IMR-90 (cell line): ENCODE measurements at regions not wholly inside any gene's neighbourhood (a gene's known extent, or its start where the extent isn't known, plus 50 kb on each side); places are given as distances from the start of the nearest gene placed in this dataset.
A peak's percentile ranks its signal among the peaks of the same experiment; 100 is the strongest.

ENCODE experiments used
- ATAC-seq: fragments of 200-7000 bp; cut with Tn5 transposase; 2 replicates; pipeline ENCODE4 v1.9.1; 2020; ENCODE audit warnings: low read depth, mild to moderate bottlenecking, moderate library complexity
- BruUV-seq: library from RNA; stranded (reverse); fragments of 400-500 nt; replicated peaks from 2 replicates; lab custom pipeline; 2021; lab: Mats Ljungman, UMichigan
- CTCF ChIA-PET: fragments of 300-600 bp; formaldehyde crosslinking; extraction: SDS; loops from one replicate; lab custom pipeline; 2021; ENCODE audit warnings: antibody characterized with exemption; lab: Yijun Ruan, JAX
- POLR2A ChIA-PET: fragments of 300-600 bp; sonication (Branson Sonifier 250); formaldehyde crosslinking; loops from one replicate; lab custom pipeline; 2022; ENCODE audit warnings: antibody characterized with exemption; ENCODE audit not compliant: unreplicated experiment; lab: Charles Lee
- DNase-seq: peaks from one replicate; pipeline ENCODE4 v3.0.0; 2013
- H2AFZ ChIP-seq: replicated peaks from 2 replicates; pipeline ENCODE3; 2013; ENCODE audit warnings: low read length, mild to moderate bottlenecking; ENCODE audit not compliant: poor library complexity
- H2AK5ac ChIP-seq: 2 replicates; pipeline ENCODE4 v1.6.1; 2013; ENCODE audit warnings: low read depth, low read length, inconsistent platforms
- H2AK9ac ChIP-seq: replicated peaks from 2 replicates; pipeline ENCODE3; 2013; ENCODE audit warnings: mild to moderate bottlenecking, low read depth, low read length, moderate library complexity; ENCODE audit not compliant: poor library complexity
- H2BK120ac ChIP-seq: 2 replicates; pipeline ENCODE4 v1.6.1; 2013; ENCODE audit warnings: low read depth, low read length, inconsistent platforms
- H2BK15ac ChIP-seq: 3 replicates; pipeline ENCODE4 v1.6.1; 2013; ENCODE audit warnings: low read depth, low read length, inconsistent platforms
- H2BK20ac ChIP-seq: 2 replicates; pipeline ENCODE4 v1.6.1; 2013; ENCODE audit warnings: low read depth, mild to moderate bottlenecking, inconsistent platforms, low read length, moderate library complexity
- H2BK5ac ChIP-seq: 2 replicates; pipeline ENCODE4 v1.6.1; 2013; ENCODE audit warnings: mild to moderate bottlenecking, low read depth, low read length, inconsistent platforms; ENCODE audit not compliant: poor library complexity, severe bottlenecking
- H3K14ac ChIP-seq: replicated peaks from 2 replicates; pipeline ENCODE4 v1.6.1; 2013; ENCODE audit warnings: low read depth, low read length, inconsistent platforms
- H3K18ac ChIP-seq: 2 replicates; pipeline ENCODE4 v1.6.1; 2013; ENCODE audit warnings: low read depth, low read length, control low read depth
- H3K23ac ChIP-seq: 2 replicates; pipeline ENCODE4 v1.6.1; 2013; ENCODE audit warnings: low read depth, low read length, inconsistent platforms
- H3K27ac ChIP-seq: 2 replicates; pipeline ENCODE4 v1.5.1; 2013; ENCODE audit warnings: mild to moderate bottlenecking, control low read depth, low read length; ENCODE audit not compliant: insufficient read depth
- H3K27me3 ChIP-seq: 2 replicates; pipeline ENCODE4 v1.6.1; 2013; ENCODE audit warnings: low read length; ENCODE audit not compliant: control insufficient read depth, insufficient read depth
- H3K36me3 ChIP-seq: 2 replicates; pipeline ENCODE4 v1.6.1; 2013; ENCODE audit warnings: low read length, mixed read lengths; ENCODE audit not compliant: control insufficient read depth, insufficient read depth
- H3K4ac ChIP-seq: 2 replicates; pipeline ENCODE4 v1.6.1; 2013; ENCODE audit warnings: low read depth, low read length, inconsistent platforms
- H3K4me1 ChIP-seq: 2 replicates; pipeline ENCODE4 v1.6.1; 2013; ENCODE audit warnings: low read length, mixed read lengths; ENCODE audit not compliant: control insufficient read depth, insufficient read depth
- H3K4me2 ChIP-seq: 2 replicates; pipeline ENCODE4 v1.6.1; 2013; ENCODE audit warnings: low read depth, mild to moderate bottlenecking, control low read depth, low read length, moderate library complexity
- H3K4me3 ChIP-seq: 2 replicates; pipeline ENCODE4 v1.5.1; 2013; ENCODE audit warnings: low read depth, mild to moderate bottlenecking, control low read depth, low read length, moderate library complexity; ENCODE audit not compliant: insufficient read depth
- H3K56ac ChIP-seq: 2 replicates; pipeline ENCODE4 v1.6.1; 2013; ENCODE audit warnings: low read length, inconsistent platforms; ENCODE audit not compliant: insufficient read depth; ENCODE audit errors: extremely low read depth
- H3K79me1 ChIP-seq, 2 experiments: 2 replicates each; pipeline ENCODE4 v1.6.1; 2013; ENCODE audit warnings: low read length in 2 of 2, inconsistent platforms in 1 of 2, low read depth in 1 of 2
- H3K9ac ChIP-seq: 2 replicates; pipeline ENCODE4 v1.6.1; 2013; ENCODE audit warnings: low read depth, low read length, control low read depth
- H3K9me1 ChIP-seq: 2 replicates; pipeline ENCODE4 v1.6.1; 2013; ENCODE audit warnings: low read length, inconsistent platforms; ENCODE audit not compliant: insufficient read depth
- H3K9me3 ChIP-seq: 2 replicates; pipeline ENCODE4 v1.6.1; 2013; ENCODE audit warnings: low read length; ENCODE audit not compliant: control insufficient read depth, insufficient read depth
- H4K20me1 ChIP-seq: 2 replicates; pipeline ENCODE4 v1.6.1; 2013; ENCODE audit warnings: low read length, inconsistent platforms; ENCODE audit not compliant: insufficient read depth
- H4K5ac ChIP-seq: 2 replicates; pipeline ENCODE4 v1.6.1; 2013; ENCODE audit warnings: mild to moderate bottlenecking, low read depth, low read length, control low read depth
- H4K8ac ChIP-seq, 2 experiments: 2 replicates each; pipeline ENCODE4 v1.6.1; 2013; ENCODE audit warnings: low read depth in 2 of 2, low read length in 2 of 2, control low read depth in 1 of 2, inconsistent platforms in 1 of 2
- H4K91ac ChIP-seq: 2 replicates; pipeline ENCODE4 v1.6.1; 2013; ENCODE audit warnings: low read depth, low read length, inconsistent platforms; ENCODE audit not compliant: insufficient read depth
- BHLHE40 ChIP-seq: fragments of 150-350 bp; IDR thresholded peaks from 2 replicates; pipeline ENCODE4 v1.6.1; 2016; ENCODE audit warnings: mild to moderate bottlenecking, low read depth, low read length
- CEBPB ChIP-seq: IDR thresholded peaks from 2 replicates; pipeline ENCODE4 v1.6.1; 2012; ENCODE audit warnings: low read depth, low read length, improper control_type of control experiment
- CHD1 ChIP-seq: IDR thresholded peaks from 2 replicates; pipeline ENCODE4 v1.6.1; 2012; ENCODE audit warnings: low read depth, low read length, improper control_type of control experiment
- FOS ChIP-seq: fragments of 150-350 bp; IDR thresholded peaks from 2 replicates; pipeline ENCODE4 v1.6.1; 2016; ENCODE audit warnings: low read depth, low read length
- MAFK ChIP-seq: IDR thresholded peaks from 2 replicates; pipeline ENCODE4 v1.6.1; 2012; ENCODE audit warnings: low read depth, low read length, improper control_type of control experiment
- MAZ ChIP-seq: IDR thresholded peaks from 2 replicates; pipeline ENCODE4 v1.6.1; 2012; ENCODE audit warnings: low read depth, mild to moderate bottlenecking, low read length, improper control_type of control experiment, moderate library complexity, borderline replicate concordance
- MXI1 ChIP-seq: IDR thresholded peaks from 2 replicates; pipeline ENCODE4 v1.6.1; 2012; ENCODE audit warnings: low read depth, mild to moderate bottlenecking, low read length, moderate library complexity, borderline replicate concordance
- NFE2L2 ChIP-seq: fragments of 150-350 bp; IDR thresholded peaks from 2 replicates; pipeline ENCODE4 v1.6.1; 2016; ENCODE audit warnings: low read depth, mild to moderate bottlenecking, low read length
- POLR2A ChIP-seq: IDR thresholded peaks from 2 replicates; pipeline ENCODE4 v1.6.1; 2012; ENCODE audit warnings: mild to moderate bottlenecking, low read depth, low read length
- RAD21 ChIP-seq: IDR thresholded peaks from 2 replicates; pipeline ENCODE4 v1.6.1; 2012; ENCODE audit warnings: low read length, improper control_type of control experiment
- RCOR1 ChIP-seq: IDR thresholded peaks from 2 replicates; pipeline ENCODE4 v1.6.1; 2012; ENCODE audit warnings: mild to moderate bottlenecking, low read length, improper control_type of control experiment; ENCODE audit not compliant: insufficient replicate concordance
- RFX5 ChIP-seq: IDR thresholded peaks from 2 replicates; pipeline ENCODE4 v1.8.0; 2012; ENCODE audit warnings: low read depth, mild to moderate bottlenecking, low read length, moderate library complexity
- SMC3 ChIP-seq: fragments of 150-350 bp; IDR thresholded peaks from 2 replicates; pipeline ENCODE4 v1.6.1; 2016; ENCODE audit warnings: low read depth, mild to moderate bottlenecking, antibody characterized with exemption, low read length, moderate library complexity
- WGBS, 2 experiments: methylation state at CpG; one replicate each; pipeline versions ENCODE4 v1.1.5 to v1.1.7; 2013; ENCODE audit warnings: missing lambda C conversion rate in 2 of 2; ENCODE audit not compliant: insufficient read length in 1 of 2; ENCODE audit errors: extremely low coverage in 2 of 2; 5-methylcytosine and 5-hydroxymethylcytosine counted together
- dilution Hi-C: fragments of 300-500 bp; cut with HindIII; formaldehyde crosslinking; loops from one replicate; pipeline ENCODE4 v1.14.3; 2018; ENCODE audit warnings: low sequenced_read_pairs; ENCODE audit not compliant: unreplicated experiment
- in situ Hi-C: fragments of 300-500 bp; cut with MboI; formaldehyde crosslinking; loops from 3 replicates; pipeline ENCODE4 v1.14.3; 2019; ENCODE audit warnings: low sequenced_read_pairs, inconsistent platforms, mixed read lengths
- intact Hi-C: fragments of 100-400 bp; cut with micrococcal nuclease; formaldehyde crosslinking; loops from 2 replicates; pipeline ENCODE4 v1.10.0; 2022
- TF ChIP-seq, protein P1 (sequence below): fragments of 150-350 bp; IDR thresholded peaks from 2 replicates; pipeline ENCODE4 v1.6.1; 2016; ENCODE audit warnings: low read depth, mild to moderate bottlenecking, low read length, moderate library complexity, borderline replicate concordance
- TF ChIP-seq, protein P2 (sequence below): fragments of 150-350 bp; IDR thresholded peaks from 2 replicates; pipeline ENCODE4 v1.6.1; 2017; ENCODE audit warnings: mild to moderate bottlenecking, antibody characterized with exemption, low read length, low read depth

DNA sequence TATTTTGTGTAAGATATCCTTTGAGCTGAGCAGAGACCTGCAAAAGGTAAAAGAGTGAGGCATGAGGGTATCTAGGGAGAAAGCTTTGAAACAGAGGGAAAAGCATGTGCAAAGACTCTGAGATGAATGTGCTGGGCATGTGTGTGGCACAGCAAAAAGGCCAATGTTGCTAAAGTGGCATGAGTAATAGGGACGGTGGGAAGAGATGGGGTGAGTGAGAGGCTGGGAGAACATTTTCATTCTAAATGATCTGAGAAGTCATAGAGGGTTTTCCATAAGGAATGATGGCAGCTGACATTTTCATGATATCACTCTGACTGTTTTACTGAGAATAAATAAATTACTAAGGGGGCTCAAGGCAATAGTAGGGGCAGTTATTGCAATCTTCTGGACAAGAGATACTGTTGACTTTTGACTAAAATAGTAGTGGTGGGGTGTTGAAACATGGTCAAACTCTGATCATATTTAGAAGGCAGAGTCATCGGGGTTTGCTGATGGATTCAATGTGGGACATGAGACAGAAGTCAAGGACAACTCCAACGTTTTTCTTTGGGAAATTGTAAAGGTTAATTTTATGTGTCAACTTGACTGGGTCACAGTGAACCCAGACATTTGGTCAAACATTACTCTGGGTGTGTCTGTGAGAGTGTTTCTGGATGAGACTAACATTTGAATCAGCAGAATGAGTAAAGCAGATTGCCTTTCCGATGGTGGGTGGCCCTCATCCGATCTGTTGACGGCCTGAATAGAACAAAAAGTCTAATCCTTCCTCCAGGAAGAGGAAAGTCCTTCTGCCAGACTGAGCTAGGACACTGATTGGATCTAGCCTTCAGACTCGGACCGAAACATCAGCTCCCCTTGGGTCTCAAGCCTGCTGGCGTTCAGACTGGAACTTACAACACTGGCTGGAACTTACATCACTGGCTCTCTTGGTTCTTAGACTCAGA, 193.9 kb upstream of the PLXNC1 start:
- ChIA-PET POLR2A (no interaction called here), CTCF (no interaction called here)
- Histone ChIP-seq H4K5ac (peak overlapping the region; percentile 77), H2BK5ac (peak overlapping the region; percentile 86), H4K8ac (peak overlapping the region; percentile 63 to 80), H3K9ac (0 out of 2 replicates have a peak overlapping the region, but pooled peaks have one; percentile 1), H3K4me3 (no peak overlapping the region), H2BK15ac (peak overlapping the region; percentile 85), H3K36me3 (no peaks in the 10 kb centered on the region), H4K91ac (peak overlapping the region; percentile 61; the same call in 1 of the 2 replicates), H3K4me2 (peak overlapping the region; percentile 48; the same call in 1 of the 2 replicates), H2BK120ac (peak overlapping the region; percentile 91), H3K27me3 (no peaks in the 10 kb centered on the region), H3K4me1 (peaks cover 6% of the 10 kb centered on the region; the same call in 1 of the 2 replicates), H3K4ac (peak overlapping the region; percentile 85; the same call in 1 of the 2 replicates), H2BK20ac (peak overlapping the region; percentile 82; the same call in 1 of the 2 replicates), H2AK5ac (peak overlapping the region; percentile 80), H3K9me1 (peaks cover 5% of the 10 kb centered on the region), H3K14ac (peak overlapping the region; percentile 91), H3K27ac (peak overlapping the region; percentile 18; the same call in 1 of the 2 replicates), H3K79me1 (no peaks in the 10 kb centered on the region), H4K20me1 (no peaks in the 10 kb centered on the region), H3K23ac (peak overlapping the region; percentile 66), H2AK9ac (no peak overlapping the region), H3K9me3 (no peaks in the 10 kb centered on the region; the same call in 1 of the 2 replicates), H3K18ac (peak overlapping the region; percentile 87; the same call in 1 of the 2 replicates), H2AFZ (peak overlapping the region; percentile 79), H3K56ac (peak overlapping the region; percentile 36; the same call in 1 of the 2 replicates)
- DNase-seq: peak; percentile 19
- BruUV-seq: no TSS peak
- intact Hi-C loops (no loop called here), dilution Hi-C loops (no loop called here), in situ Hi-C loops (no loop called here)
- WGBS, 2 experiments: 54% methylated on average over 5 of the region's 9 CpGs; no CpG with 5 or more reads in 1 of the 2 experiments
- no peak; the same call in 1 of the 2 replicates for ATAC-seq
- TF ChIP-seq SMC3 (no peak), BHLHE40 (no peak), MXI1 (no peak), RFX5 (no peak), CHD1 (no peak), CEBPB (no peak), MAZ (no peak), RCOR1 (no peak), RAD21 (no peak), POLR2A (no peak), FOS (no peak), MAFK (no peak), NFE2L2 (no peak)
- TF ChIP-seq, protein P1, sequence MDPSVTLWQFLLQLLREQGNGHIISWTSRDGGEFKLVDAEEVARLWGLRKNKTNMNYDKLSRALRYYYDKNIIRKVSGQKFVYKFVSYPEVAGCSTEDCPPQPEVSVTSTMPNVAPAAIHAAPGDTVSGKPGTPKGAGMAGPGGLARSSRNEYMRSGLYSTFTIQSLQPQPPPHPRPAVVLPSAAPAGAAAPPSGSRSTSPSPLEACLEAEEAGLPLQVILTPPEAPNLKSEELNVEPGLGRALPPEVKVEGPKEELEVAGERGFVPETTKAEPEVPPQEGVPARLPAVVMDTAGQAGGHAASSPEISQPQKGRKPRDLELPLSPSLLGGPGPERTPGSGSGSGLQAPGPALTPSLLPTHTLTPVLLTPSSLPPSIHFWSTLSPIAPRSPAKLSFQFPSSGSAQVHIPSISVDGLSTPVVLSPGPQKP: no peak
- TF ChIP-seq, protein P2, sequence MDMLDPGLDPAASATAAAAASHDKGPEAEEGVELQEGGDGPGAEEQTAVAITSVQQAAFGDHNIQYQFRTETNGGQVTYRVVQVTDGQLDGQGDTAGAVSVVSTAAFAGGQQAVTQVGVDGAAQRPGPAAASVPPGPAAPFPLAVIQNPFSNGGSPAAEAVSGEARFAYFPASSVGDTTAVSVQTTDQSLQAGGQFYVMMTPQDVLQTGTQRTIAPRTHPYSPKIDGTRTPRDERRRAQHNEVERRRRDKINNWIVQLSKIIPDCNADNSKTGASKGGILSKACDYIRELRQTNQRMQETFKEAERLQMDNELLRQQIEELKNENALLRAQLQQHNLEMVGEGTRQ: no peak
